ENCODE measurements at regions not wholly inside any gene's neighbourhood (a gene's known extent, or its start where the extent isn't known, plus 50 kb on each side); places are given as distances from the start of the nearest gene placed in this dataset.

- H3K36me3 ChIP-seq (ENCODE audit: control insufficient read depth, insufficient read depth, low read length) = no peaks in the 10 kb centered on the region
- no peaks in the 10 kb centered on the region for H3K4me1 ChIP-seq (ENCODE audit: control insufficient read depth, low read depth, low read length)
- no peak overlapping the region for H3K4me3 ChIP-seq (ENCODE audit: low read length)
- no peak overlapping the region for H3K18ac ChIP-seq (ENCODE audit: low read length)
- no peak overlapping the region for H3K4me2 ChIP-seq (ENCODE audit: low read length)
- no peak overlapping the region for H3K56ac ChIP-seq (ENCODE audit: low read length)
- H3K27ac ChIP-seq (ENCODE audit: low read depth, low read length) = no peak overlapping the region
- no peak overlapping the region for H3K9ac ChIP-seq (ENCODE audit: low read length)
- no peak overlapping the region for H2BK15ac ChIP-seq (replicated peaks; ENCODE audit: low read depth)
- H2BK120ac ChIP-seq (ENCODE audit: low read depth, low read length) = no peak overlapping the region
- no peak overlapping the region for H2AK5ac ChIP-seq (ENCODE audit: low read length)
- no peak overlapping the region for H3K4ac ChIP-seq (ENCODE audit: low read depth, low read length)
- H3K23ac ChIP-seq (ENCODE audit: low read length) = no peak overlapping the region
- 100% methylated on average over 1 of the region's 4 CpGs for WGBS (ENCODE audit: extremely low coverage, insufficient coverage, low lambda C conversion rate)
- no peak overlapping the region for H4K5ac ChIP-seq (ENCODE audit: low read length)
- H3K79me2 ChIP-seq (ENCODE audit: control insufficient read depth, insufficient read depth, low read length) = no peaks in the 10 kb centered on the region
- H3K27me3 ChIP-seq (ENCODE audit: insufficient read depth, low read length, poor library complexity) = no peaks in the 10 kb centered on the region
- DNase-seq = no peak
- H2BK5ac ChIP-seq (ENCODE audit: low read length) = no peak overlapping the region
- no peak overlapping the region for H4K8ac ChIP-seq (ENCODE audit: low read depth, low read length)
- H3K79me1 ChIP-seq (ENCODE audit: low read length) = no peaks in the 10 kb centered on the region
Measured at GRCh38 chr5:86030753-86031152, 587.0 kb upstream of the COX7C start.

- Histone ChIP-seq H3K36me3 (ENCODE audit: control insufficient read depth, insufficient read depth, low read length) (no peaks in the 10 kb centered on the region), H2BK120ac (ENCODE audit: low read depth, low read length) (no peak overlapping the region), H2AK5ac (ENCODE audit: low read length) (no peak overlapping the region), H3K9ac (ENCODE audit: low read length) (no peak overlapping the region), H3K4me3 (ENCODE audit: low read length) (no peak overlapping the region), H3K79me1 (ENCODE audit: low read length) (no peaks in the 10 kb centered on the region), H3K4me2 (ENCODE audit: low read length) (no peak overlapping the region), H2BK5ac (ENCODE audit: low read length) (no peak overlapping the region), H3K18ac (ENCODE audit: low read length) (no peak overlapping the region), H4K8ac (ENCODE audit: low read depth, low read length) (no peak overlapping the region), H3K27me3 (ENCODE audit: insufficient read depth, low read length, poor library complexity) (no peaks in the 10 kb centered on the region), H3K4me1 (ENCODE audit: control insufficient read depth, low read depth, low read length) (no peaks in the 10 kb centered on the region), H3K56ac (ENCODE audit: low read length) (no peak overlapping the region), H4K5ac (ENCODE audit: low read length) (no peak overlapping the region), H3K4ac (ENCODE audit: low read depth, low read length) (no peak overlapping the region), H3K23ac (ENCODE audit: low read length) (no peak overlapping the region), H2BK15ac (replicated peaks; ENCODE audit: low read depth) (no peak overlapping the region), H3K79me2 (ENCODE audit: control insufficient read depth, insufficient read depth, low read length) (no peaks in the 10 kb centered on the region), H3K27ac (ENCODE audit: low read depth, low read length) (no peak overlapping the region)
- no peak for DNase-seq
- no CpG with 5 or more reads among the region's 3 CpGs for WGBS (ENCODE audit: extremely low coverage, insufficient coverage, low lambda C conversion rate)
Measured at GRCh38 chr5:86038566-86038965, 579.2 kb upstream of the COX7C start.

- H3K23ac ChIP-seq (ENCODE audit: low read length) = no peak overlapping the region
- no peak overlapping the region for H3K9ac ChIP-seq (ENCODE audit: low read length)
- no peaks in the 10 kb centered on the region for H3K27me3 ChIP-seq (ENCODE audit: insufficient read depth, low read length, poor library complexity)
- DNase-seq = no peak
- no peak overlapping the region for H3K18ac ChIP-seq (ENCODE audit: low read length)
- no peak overlapping the region for H2BK120ac ChIP-seq (ENCODE audit: low read depth, low read length)
- H3K27ac ChIP-seq (ENCODE audit: low read depth, low read length) = no peak overlapping the region
- H2BK5ac ChIP-seq (ENCODE audit: low read length) = no peak overlapping the region
- H3K79me1 ChIP-seq (ENCODE audit: low read length) = no peaks in the 10 kb centered on the region
- no peak overlapping the region for H2AK5ac ChIP-seq (ENCODE audit: low read length)
- no peak overlapping the region for H3K4ac ChIP-seq (ENCODE audit: low read depth, low read length)
- H3K36me3 ChIP-seq (ENCODE audit: control insufficient read depth, insufficient read depth, low read length) = no peaks in the 10 kb centered on the region
- H3K4me3 ChIP-seq (ENCODE audit: low read length) = no peak overlapping the region
- H2BK15ac ChIP-seq (replicated peaks; ENCODE audit: low read depth) = no peak overlapping the region
- no CpG with 5 or more reads among the region's 7 CpGs for WGBS (ENCODE audit: extremely low coverage, insufficient coverage, low lambda C conversion rate)
- H4K5ac ChIP-seq (ENCODE audit: low read length) = no peak overlapping the region
- H4K8ac ChIP-seq (ENCODE audit: low read depth, low read length) = no peak overlapping the region
- H3K56ac ChIP-seq (ENCODE audit: low read length) = no peak overlapping the region
- H3K79me2 ChIP-seq (ENCODE audit: control insufficient read depth, insufficient read depth, low read length) = no peaks in the 10 kb centered on the region
- no peak overlapping the region for H3K4me2 ChIP-seq (ENCODE audit: low read length)
- no peaks in the 10 kb centered on the region for H3K4me1 ChIP-seq (ENCODE audit: control insufficient read depth, low read depth, low read length)
Measured at GRCh38 chr5:86039351-86039750, 578.4 kb upstream of the COX7C start.

GRCh38 chr5:86070719-86071118 lies 547.0 kb upstream of the COX7C start:
- Histone ChIP-seq H3K4me3 (ENCODE audit: low read length) (no peak overlapping the region), H3K23ac (ENCODE audit: low read length) (no peak overlapping the region), H3K18ac (ENCODE audit: low read length) (no peak overlapping the region), H3K27me3 (ENCODE audit: insufficient read depth, low read length, poor library complexity) (no peaks in the 10 kb centered on the region), H2AK5ac (ENCODE audit: low read length) (no peak overlapping the region), H3K79me1 (ENCODE audit: low read length) (no peaks in the 10 kb centered on the region), H3K9ac (ENCODE audit: low read length) (no peak overlapping the region), H2BK120ac (ENCODE audit: low read depth, low read length) (no peak overlapping the region), H3K79me2 (ENCODE audit: control insufficient read depth, insufficient read depth, low read length) (no peaks in the 10 kb centered on the region), H3K27ac (ENCODE audit: low read depth, low read length) (no peak overlapping the region), H3K4me2 (ENCODE audit: low read length) (no peak overlapping the region), H3K4me1 (ENCODE audit: control insufficient read depth, low read depth, low read length) (no peaks in the 10 kb centered on the region), H4K5ac (ENCODE audit: low read length) (no peak overlapping the region), H2BK15ac (replicated peaks; ENCODE audit: low read depth) (no peak overlapping the region), H4K8ac (ENCODE audit: low read depth, low read length) (no peak overlapping the region), H2BK5ac (ENCODE audit: low read length) (no peak overlapping the region), H3K56ac (ENCODE audit: low read length) (no peak overlapping the region), H3K4ac (ENCODE audit: low read depth, low read length) (no peak overlapping the region), H3K36me3 (ENCODE audit: control insufficient read depth, insufficient read depth, low read length) (no peaks in the 10 kb centered on the region)
- no peak for DNase-seq
- no CpG with 5 or more reads among the region's 1 CpG for whole genome bisulfite sequencing (ENCODE audit: extremely low coverage, insufficient coverage, low lambda C conversion rate)

- Histone ChIP-seq H3K18ac (ENCODE audit: low read length) (no peak overlapping the region), H3K56ac (ENCODE audit: low read length) (no peak overlapping the region), H3K23ac (ENCODE audit: low read length) (no peak overlapping the region), H3K4me3 (ENCODE audit: low read length) (no peak overlapping the region), H4K8ac (ENCODE audit: low read depth, low read length) (no peak overlapping the region), H3K4me2 (ENCODE audit: low read length) (no peak overlapping the region), H3K9ac (ENCODE audit: low read length) (no peak overlapping the region), H2BK5ac (ENCODE audit: low read length) (no peak overlapping the region), H3K79me1 (ENCODE audit: low read length) (no peaks in the 10 kb centered on the region), H3K27me3 (ENCODE audit: insufficient read depth, low read length, poor library complexity) (no peaks in the 10 kb centered on the region), H3K36me3 (ENCODE audit: control insufficient read depth, insufficient read depth, low read length) (no peaks in the 10 kb centered on the region), H2BK15ac (replicated peaks; ENCODE audit: low read depth) (no peak overlapping the region), H3K4me1 (ENCODE audit: control insufficient read depth, low read depth, low read length) (no peaks in the 10 kb centered on the region), H3K79me2 (ENCODE audit: control insufficient read depth, insufficient read depth, low read length) (no peaks in the 10 kb centered on the region), H3K27ac (ENCODE audit: low read depth, low read length) (no peak overlapping the region), H3K4ac (ENCODE audit: low read depth, low read length) (no peak overlapping the region), H2BK120ac (ENCODE audit: low read depth, low read length) (no peak overlapping the region), H4K5ac (ENCODE audit: low read length) (no peak overlapping the region), H2AK5ac (ENCODE audit: low read length) (no peak overlapping the region)
- WGBS (ENCODE audit: extremely low coverage, insufficient coverage, low lambda C conversion rate) = no CpG with 5 or more reads among the region's 3 CpGs
- DNase-seq = no peak
Measured at GRCh38 chr5:86074297-86074696, 543.4 kb upstream of the COX7C start.

- Histone ChIP-seq H4K5ac (ENCODE audit: low read length) (no peak overlapping the region), H3K56ac (ENCODE audit: low read length) (no peak overlapping the region), H3K4me1 (ENCODE audit: control insufficient read depth, low read depth, low read length) (no peaks in the 10 kb centered on the region), H3K36me3 (ENCODE audit: control insufficient read depth, insufficient read depth, low read length) (no peaks in the 10 kb centered on the region), H3K79me2 (ENCODE audit: control insufficient read depth, insufficient read depth, low read length) (no peaks in the 10 kb centered on the region), H3K4ac (ENCODE audit: low read depth, low read length) (no peak overlapping the region), H4K8ac (ENCODE audit: low read depth, low read length) (no peak overlapping the region), H3K27ac (ENCODE audit: low read depth, low read length) (no peak overlapping the region), H3K4me3 (ENCODE audit: low read length) (no peak overlapping the region), H2BK5ac (ENCODE audit: low read length) (no peak overlapping the region), H3K23ac (ENCODE audit: low read length) (no peak overlapping the region), H3K18ac (ENCODE audit: low read length) (no peak overlapping the region), H3K9ac (ENCODE audit: low read length) (no peak overlapping the region), H3K4me2 (ENCODE audit: low read length) (no peak overlapping the region), H2BK15ac (replicated peaks; ENCODE audit: low read depth) (no peak overlapping the region), H3K79me1 (ENCODE audit: low read length) (no peaks in the 10 kb centered on the region), H2BK120ac (ENCODE audit: low read depth, low read length) (no peak overlapping the region), H3K27me3 (ENCODE audit: insufficient read depth, low read length, poor library complexity) (no peaks in the 10 kb centered on the region), H2AK5ac (ENCODE audit: low read length) (no peak overlapping the region)
- WGBS (ENCODE audit: extremely low coverage, insufficient coverage, low lambda C conversion rate) = 100% methylated on average over 1 of the region's 6 CpGs
- no peak for DNase-seq
Measured at GRCh38 chr5:86075139-86075538, 542.6 kb upstream of the COX7C start.
